ENCODE measurements at regions not wholly inside any gene's neighbourhood (a gene's known extent, or its start where the extent isn't known, plus 50 kb on each side); places are given as distances from the start of the nearest gene placed in this dataset.
"Not testable (repeated sequence)": the region's sequence is repeated elsewhere in the genome, so short reads cannot be mapped to it uniquely, and the experiment has no call there.

GRCh38 chr2:14991723-14992122 is 359.2 kb downstream of the LRATD1 start:
- DNase-seq = no peak

GRCh38 chr2:14994721-14995120 is 362.2 kb downstream of the LRATD1 start:
- DNase-seq = no peak

GRCh38 chr2:14996351-14997014 is 364.0 kb downstream of the LRATD1 start:
- DNase-seq = no peak

- no peak for DNase-seq
These were observed 366.0 kb downstream of the LRATD1 start for GRCh38 chr2:14998546-14998945.

- DNase-seq = no peak
These were observed 366.7 kb downstream of the LRATD1 start for GRCh38 chr2:14999114-14999661.

- not testable (repeated sequence) for DNase-seq
These were observed 370.0 kb downstream of the LRATD1 start for GRCh38 chr2:15002519-15002918.

GRCh38 chr2:15006667-15007066 is 374.1 kb downstream of the LRATD1 start:
- DNase-seq = no peak

- DNase-seq = peak; percentile 18
These were observed 377.2 kb downstream of the LRATD1 start for GRCh38 chr2:15009681-15010080.

- DNase-seq = no peak
These were observed 377.8 kb downstream of the LRATD1 start for GRCh38 chr2:15010346-15010745.

- no peak for DNase-seq
These were observed 386.3 kb downstream of the LRATD1 start for GRCh38 chr2:15018814-15019213.

- DNase-seq = peak; percentile 54
These were observed 390.7 kb downstream of the LRATD1 start for GRCh38 chr2:15023221-15023620.

- DNase-seq = no peak
These were observed 395.9 kb downstream of the LRATD1 start for GRCh38 chr2:15028406-15028805.

- DNase-seq = peak; percentile 8
These were observed 399.3 kb downstream of the LRATD1 start for GRCh38 chr2:15031745-15032240.

- no peak for DNase-seq
These were observed 401.7 kb downstream of the LRATD1 start for GRCh38 chr2:15034246-15034645.

- DNase-seq = no peak
These were observed 402.3 kb downstream of the LRATD1 start for GRCh38 chr2:15034860-15035259.

GRCh38 chr2:15038366-15039364 is 406.1 kb downstream of the LRATD1 start:
- DNase-seq = no peak

- DNase-seq = no peak
These were observed 408.0 kb downstream of the LRATD1 start for GRCh38 chr2:15040429-15041084.

- DNase-seq = no peak
These were observed 408.9 kb downstream of the LRATD1 start for GRCh38 chr2:15041429-15041837.

GRCh38 chr2:15042801-15043217 is 410.3 kb downstream of the LRATD1 start:
- peak; percentile 88 for DNase-seq

- no peak for DNase-seq
These were observed 411.0 kb downstream of the LRATD1 start for GRCh38 chr2:15043336-15044058.

- DNase-seq = no peak
These were observed 412.5 kb downstream of the LRATD1 start for GRCh38 chr2:15045054-15045453.

- DNase-seq = no peak
These were observed 414.7 kb downstream of the LRATD1 start for GRCh38 chr2:15047184-15047583.
